IMR-90 (cell line): ENCODE measurements at regions not wholly inside any gene's neighbourhood (a gene's known extent, or its start where the extent isn't known, plus 50 kb on each side); places are given as distances from the start of the nearest gene placed in this dataset.

Source experiments
- ATAC-seq: fragments of 200-7000 bp; cut with Tn5 transposase; 2 replicates; pipeline ENCODE4 v1.9.1; 2020; ENCODE audit warnings: low read depth, mild to moderate bottlenecking, moderate library complexity
- BruUV-seq: library from RNA; stranded (reverse); fragments of 400-500 nt; replicated peaks from 2 replicates; lab custom pipeline; 2021; lab: Mats Ljungman, UMichigan
- CTCF ChIA-PET: fragments of 300-600 bp; formaldehyde crosslinking; extraction: SDS; loops from one replicate; lab custom pipeline; 2021; ENCODE audit warnings: antibody characterized with exemption; lab: Yijun Ruan, JAX
- POLR2A ChIA-PET: fragments of 300-600 bp; sonication (Branson Sonifier 250); formaldehyde crosslinking; loops from one replicate; lab custom pipeline; 2022; ENCODE audit warnings: antibody characterized with exemption; ENCODE audit not compliant: unreplicated experiment; lab: Charles Lee
- DNase-seq: peaks from one replicate; pipeline ENCODE4 v3.0.0; 2013
- H2AFZ ChIP-seq: replicated peaks from 2 replicates; pipeline ENCODE3; 2013; ENCODE audit warnings: low read length, mild to moderate bottlenecking; ENCODE audit not compliant: poor library complexity
- H2AK5ac ChIP-seq: 2 replicates; pipeline ENCODE4 v1.6.1; 2013; ENCODE audit warnings: low read depth, low read length, inconsistent platforms
- H2AK9ac ChIP-seq: replicated peaks from 2 replicates; pipeline ENCODE3; 2013; ENCODE audit warnings: mild to moderate bottlenecking, low read depth, low read length, moderate library complexity; ENCODE audit not compliant: poor library complexity
- H2BK120ac ChIP-seq: 2 replicates; pipeline ENCODE4 v1.6.1; 2013; ENCODE audit warnings: low read depth, low read length, inconsistent platforms
- H2BK15ac ChIP-seq: 3 replicates; pipeline ENCODE4 v1.6.1; 2013; ENCODE audit warnings: low read depth, low read length, inconsistent platforms
- H2BK20ac ChIP-seq: 2 replicates; pipeline ENCODE4 v1.6.1; 2013; ENCODE audit warnings: low read depth, mild to moderate bottlenecking, inconsistent platforms, low read length, moderate library complexity
- H2BK5ac ChIP-seq: 2 replicates; pipeline ENCODE4 v1.6.1; 2013; ENCODE audit warnings: mild to moderate bottlenecking, low read depth, low read length, inconsistent platforms; ENCODE audit not compliant: poor library complexity, severe bottlenecking
- H3K14ac ChIP-seq: replicated peaks from 2 replicates; pipeline ENCODE4 v1.6.1; 2013; ENCODE audit warnings: low read depth, low read length, inconsistent platforms
- H3K18ac ChIP-seq: 2 replicates; pipeline ENCODE4 v1.6.1; 2013; ENCODE audit warnings: low read depth, low read length, control low read depth
- H3K23ac ChIP-seq: 2 replicates; pipeline ENCODE4 v1.6.1; 2013; ENCODE audit warnings: low read depth, low read length, inconsistent platforms
- H3K27ac ChIP-seq: 2 replicates; pipeline ENCODE4 v1.5.1; 2013; ENCODE audit warnings: mild to moderate bottlenecking, control low read depth, low read length; ENCODE audit not compliant: insufficient read depth
- H3K27me3 ChIP-seq: 2 replicates; pipeline ENCODE4 v1.6.1; 2013; ENCODE audit warnings: low read length; ENCODE audit not compliant: control insufficient read depth, insufficient read depth
- H3K36me3 ChIP-seq: 2 replicates; pipeline ENCODE4 v1.6.1; 2013; ENCODE audit warnings: low read length, mixed read lengths; ENCODE audit not compliant: control insufficient read depth, insufficient read depth
- H3K4ac ChIP-seq: 2 replicates; pipeline ENCODE4 v1.6.1; 2013; ENCODE audit warnings: low read depth, low read length, inconsistent platforms
- H3K4me1 ChIP-seq: 2 replicates; pipeline ENCODE4 v1.6.1; 2013; ENCODE audit warnings: low read length, mixed read lengths; ENCODE audit not compliant: control insufficient read depth, insufficient read depth
- H3K4me2 ChIP-seq: 2 replicates; pipeline ENCODE4 v1.6.1; 2013; ENCODE audit warnings: low read depth, mild to moderate bottlenecking, control low read depth, low read length, moderate library complexity
- H3K4me3 ChIP-seq: 2 replicates; pipeline ENCODE4 v1.5.1; 2013; ENCODE audit warnings: low read depth, mild to moderate bottlenecking, control low read depth, low read length, moderate library complexity; ENCODE audit not compliant: insufficient read depth
- H3K56ac ChIP-seq: 2 replicates; pipeline ENCODE4 v1.6.1; 2013; ENCODE audit warnings: low read length, inconsistent platforms; ENCODE audit not compliant: insufficient read depth; ENCODE audit errors: extremely low read depth
- H3K79me1 ChIP-seq, 2 experiments: 2 replicates each; pipeline ENCODE4 v1.6.1; 2013; ENCODE audit warnings: low read length in 2 of 2, inconsistent platforms in 1 of 2, low read depth in 1 of 2
- H3K9ac ChIP-seq: 2 replicates; pipeline ENCODE4 v1.6.1; 2013; ENCODE audit warnings: low read depth, low read length, control low read depth
- H3K9me1 ChIP-seq: 2 replicates; pipeline ENCODE4 v1.6.1; 2013; ENCODE audit warnings: low read length, inconsistent platforms; ENCODE audit not compliant: insufficient read depth
- H3K9me3 ChIP-seq: 2 replicates; pipeline ENCODE4 v1.6.1; 2013; ENCODE audit warnings: low read length; ENCODE audit not compliant: control insufficient read depth, insufficient read depth
- H4K20me1 ChIP-seq: 2 replicates; pipeline ENCODE4 v1.6.1; 2013; ENCODE audit warnings: low read length, inconsistent platforms; ENCODE audit not compliant: insufficient read depth
- H4K5ac ChIP-seq: 2 replicates; pipeline ENCODE4 v1.6.1; 2013; ENCODE audit warnings: mild to moderate bottlenecking, low read depth, low read length, control low read depth
- H4K8ac ChIP-seq, 2 experiments: 2 replicates each; pipeline ENCODE4 v1.6.1; 2013; ENCODE audit warnings: low read depth in 2 of 2, low read length in 2 of 2, control low read depth in 1 of 2, inconsistent platforms in 1 of 2
- H4K91ac ChIP-seq: 2 replicates; pipeline ENCODE4 v1.6.1; 2013; ENCODE audit warnings: low read depth, low read length, inconsistent platforms; ENCODE audit not compliant: insufficient read depth
- BHLHE40 ChIP-seq: fragments of 150-350 bp; IDR thresholded peaks from 2 replicates; pipeline ENCODE4 v1.6.1; 2016; ENCODE audit warnings: mild to moderate bottlenecking, low read depth, low read length
- CEBPB ChIP-seq: IDR thresholded peaks from 2 replicates; pipeline ENCODE4 v1.6.1; 2012; ENCODE audit warnings: low read depth, low read length, improper control_type of control experiment
- CTCF ChIP-seq: conservative IDR thresholded peaks from 2 replicates; pipeline ENCODE4 v1.5.1; 2012; ENCODE audit warnings: mild to moderate bottlenecking, low read depth, low read length, improper control_type of control experiment
- ELK1 ChIP-seq: fragments of 150-350 bp; IDR thresholded peaks from 2 replicates; pipeline ENCODE4 v1.6.1; 2016; ENCODE audit warnings: low read depth, mild to moderate bottlenecking, low read length, moderate library complexity, borderline replicate concordance
- FOS ChIP-seq: fragments of 150-350 bp; IDR thresholded peaks from 2 replicates; pipeline ENCODE4 v1.6.1; 2016; ENCODE audit warnings: low read depth, low read length
- MAFK ChIP-seq: IDR thresholded peaks from 2 replicates; pipeline ENCODE4 v1.6.1; 2012; ENCODE audit warnings: low read depth, low read length, improper control_type of control experiment
- MAZ ChIP-seq: IDR thresholded peaks from 2 replicates; pipeline ENCODE4 v1.6.1; 2012; ENCODE audit warnings: low read depth, mild to moderate bottlenecking, low read length, improper control_type of control experiment, moderate library complexity, borderline replicate concordance
- POLR2A ChIP-seq: IDR thresholded peaks from 2 replicates; pipeline ENCODE4 v1.6.1; 2012; ENCODE audit warnings: mild to moderate bottlenecking, low read depth, low read length
- RAD21 ChIP-seq: IDR thresholded peaks from 2 replicates; pipeline ENCODE4 v1.6.1; 2012; ENCODE audit warnings: low read length, improper control_type of control experiment
- RCOR1 ChIP-seq: IDR thresholded peaks from 2 replicates; pipeline ENCODE4 v1.6.1; 2012; ENCODE audit warnings: mild to moderate bottlenecking, low read length, improper control_type of control experiment; ENCODE audit not compliant: insufficient replicate concordance
- RFX5 ChIP-seq: IDR thresholded peaks from 2 replicates; pipeline ENCODE4 v1.8.0; 2012; ENCODE audit warnings: low read depth, mild to moderate bottlenecking, low read length, moderate library complexity
- SMC3 ChIP-seq: fragments of 150-350 bp; IDR thresholded peaks from 2 replicates; pipeline ENCODE4 v1.6.1; 2016; ENCODE audit warnings: low read depth, mild to moderate bottlenecking, antibody characterized with exemption, low read length, moderate library complexity
- USF2 ChIP-seq: fragments of 150-350 bp; IDR thresholded peaks from 2 replicates; pipeline ENCODE4 v1.6.1; 2017; ENCODE audit warnings: mild to moderate bottlenecking, antibody characterized with exemption, low read length, low read depth
- WGBS, 2 experiments: methylation state at CpG; one replicate each; pipeline versions ENCODE4 v1.1.5 to v1.1.7; 2013; ENCODE audit warnings: missing lambda C conversion rate in 2 of 2; ENCODE audit not compliant: insufficient read length in 1 of 2; ENCODE audit errors: extremely low coverage in 2 of 2; 5-methylcytosine and 5-hydroxymethylcytosine counted together
- dilution Hi-C: fragments of 300-500 bp; cut with HindIII; formaldehyde crosslinking; loops from one replicate; pipeline ENCODE4 v1.14.3; 2018; ENCODE audit warnings: low sequenced_read_pairs; ENCODE audit not compliant: unreplicated experiment
- in situ Hi-C: fragments of 300-500 bp; cut with MboI; formaldehyde crosslinking; loops from 3 replicates; pipeline ENCODE4 v1.14.3; 2019; ENCODE audit warnings: low sequenced_read_pairs, inconsistent platforms, mixed read lengths
- intact Hi-C: fragments of 100-400 bp; cut with micrococcal nuclease; formaldehyde crosslinking; loops from 2 replicates; pipeline ENCODE4 v1.10.0; 2022

GRCh38 chr19:29271911-29272310 is 59.0 kb upstream of the UQCRFS1 start:
- POLR2A ChIA-PET = no interaction called here

More at GRCh38 chr19:29271911-29272310, 59.0 kb upstream of the UQCRFS1 start:
- Histone ChIP-seq H3K4me2 (no peak overlapping the region), H3K4me1 (no peaks in the 10 kb centered on the region), H3K9me1 (no peaks in the 10 kb centered on the region; the same call in 1 of the 2 replicates), H4K5ac (no peak overlapping the region), H3K27me3 (no peaks in the 10 kb centered on the region), H3K9ac (no peak overlapping the region), H4K91ac (no peak overlapping the region), H3K14ac (no peak overlapping the region), H3K27ac (no peak overlapping the region), H3K9me3 (peaks cover 2% of the 10 kb centered on the region; the same call in 1 of the 2 replicates), H4K20me1 (no peaks in the 10 kb centered on the region), H3K4me3 (no peak overlapping the region), H4K8ac (no peak overlapping the region), H2BK5ac (no peak overlapping the region), H3K36me3 (no peaks in the 10 kb centered on the region), H2BK15ac (no peak overlapping the region), H3K79me1 (no peaks in the 10 kb centered on the region), H2BK20ac (no peak overlapping the region), H2BK120ac (no peak overlapping the region), H3K56ac (no peak overlapping the region), H3K18ac (no peak overlapping the region), H3K23ac (no peak overlapping the region), H2AFZ (no peak overlapping the region), H2AK5ac (no peak overlapping the region), H3K4ac (no peak overlapping the region), H2AK9ac (no peak overlapping the region)
- no peak for ATAC-seq
- intact Hi-C loops (no loop called here), dilution Hi-C loops (no loop called here), in situ Hi-C loops (loop anchor here (25.0 kb wide), 1 partner anchor 535 kb away; no protein-coding TSS in a partner anchor)
- no peak for DNase-seq
- CTCF ChIA-PET = no interaction called here
- TF ChIP-seq MAFK (no peak), ELK1 (no peak), RAD21 (no peak), POLR2A (no peak), CEBPB (no peak), FOS (no peak), USF2 (no peak), MAZ (no peak), SMC3 (no peak), BHLHE40 (no peak), RCOR1 (no peak), RFX5 (no peak), CTCF (no peak)
- no TSS peak for BruUV-seq
- WGBS, 2 experiments = 38% methylated on average over 3 of the region's 4 CpGs; no CpG with 5 or more reads in 1 of the 2 experiments
